ENCODE measurements at regions not wholly inside any gene's neighbourhood (a gene's known extent, or its start where the extent isn't known, plus 50 kb on each side); places are given as distances from the start of the nearest gene placed in this dataset.

GRCh38 chr1:219520241-219520640, 92.7 kb downstream of the ZC3H11B start:
- TF ChIP-seq CTCF (IDR thresholded peaks at IDR 0.05) (no peak), CDX4 (CRISPR knock-in tag; IDR thresholded peaks at IDR 0.05; ENCODE audit: borderline replicate concordance) (no peak), FOXP1 (CRISPR knock-in tag; IDR thresholded peaks at IDR 0.05; ENCODE audit: borderline replicate concordance) (no peak), ZNF121 (CRISPR knock-in tag; IDR thresholded peaks at IDR 0.05) (no peak), ZNF232 (CRISPR knock-in tag; IDR thresholded peaks at IDR 0.05) (no peak), ATF3 (CRISPR knock-in tag; conservative IDR thresholded peaks at IDR 0.05) (no peak)
